GM19351 (cell line): ENCODE measurements at regions not wholly inside any gene's neighbourhood (a gene's known extent, or its start where the extent isn't known, plus 50 kb on each side); places are given as distances from the start of the nearest gene placed in this dataset.

Experiments
- ATAC-seq: cut with Tn5 transposase; IDR thresholded peaks from one replicate; pipeline ENCODE4 v1.9.1; 2021; ENCODE audit warnings: mild to moderate bottlenecking, moderate library complexity; ENCODE audit not compliant: unreplicated experiment

- no peak for ATAC-seq
These were observed 501.8 kb downstream of the ENC1 start for GRCh38 chr5:74138721-74139120.

- ATAC-seq, result no peak
These were observed 504.2 kb downstream of the ENC1 start for GRCh38 chr5:74136276-74136825.

GRCh38 chr5:74135033-74135432, 505.5 kb downstream of the ENC1 start:
- ATAC-seq, result no peak

GRCh38 chr5:74132485-74132884, 506.5 kb downstream of the ARHGEF28 start:
- no peak for ATAC-seq

GRCh38 chr5:74131250-74131649, 505.3 kb downstream of the ARHGEF28 start:
- ATAC-seq, result no peak

DNA sequence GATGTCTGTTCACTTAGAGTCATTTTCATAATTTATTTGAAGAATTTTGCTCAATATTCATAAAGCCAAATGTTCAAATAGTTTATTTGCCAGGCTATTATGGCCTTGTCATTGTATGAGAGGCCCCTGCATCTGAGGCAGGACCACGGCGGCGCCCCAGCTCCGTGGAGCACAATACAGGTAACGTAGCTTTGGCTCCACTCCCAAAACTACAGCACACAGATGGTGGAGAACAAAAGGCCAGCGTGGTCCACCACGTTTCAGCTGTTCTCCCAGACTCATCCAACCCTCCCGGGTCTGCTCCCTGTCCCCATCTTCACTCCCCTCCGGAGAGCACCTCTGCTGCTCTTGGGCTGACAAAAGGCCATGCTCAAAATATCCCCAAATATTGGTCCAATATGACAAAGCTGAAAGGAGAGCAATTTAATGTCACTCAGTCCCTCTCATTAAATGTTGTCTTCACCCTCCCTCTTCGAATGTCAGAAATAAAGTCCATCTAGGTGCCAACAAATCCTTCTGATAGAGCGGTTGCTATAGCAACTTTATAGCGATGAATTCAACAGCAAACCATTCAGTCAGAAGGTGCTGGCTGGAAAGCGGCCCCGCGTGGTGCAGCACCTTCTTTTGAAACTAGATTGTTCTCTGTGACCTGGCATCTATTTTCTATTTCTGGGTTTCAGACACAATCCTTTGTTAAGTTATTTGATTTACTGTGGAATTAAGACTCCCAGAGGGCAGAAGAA, 504.3 kb downstream of the ARHGEF28 start:
- no peak for ATAC-seq

- ATAC-seq, result no peak
These were observed 501.7 kb downstream of the ARHGEF28 start for GRCh38 chr5:74127381-74128320.

DNA sequence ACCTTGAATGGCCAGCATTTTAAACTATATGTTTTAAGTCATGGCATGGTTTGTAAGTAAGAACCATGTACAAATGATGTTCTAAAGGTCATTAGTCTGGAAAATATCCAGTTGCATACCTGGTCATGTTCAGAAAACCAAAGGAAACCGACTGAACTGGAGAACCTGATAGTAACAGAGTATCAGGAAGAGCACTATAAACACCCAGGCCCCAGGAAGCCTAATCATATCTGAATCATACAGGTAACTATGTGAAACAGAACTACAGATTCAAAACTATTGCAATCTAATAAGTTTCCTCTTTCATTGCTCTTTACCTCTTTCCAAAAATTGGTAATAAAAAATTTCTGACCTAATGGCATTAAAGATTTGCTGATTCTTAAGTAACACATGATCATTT, 500.3 kb downstream of the ARHGEF28 start:
- no peak for ATAC-seq

- ATAC-seq, result no peak
These were observed 498.8 kb downstream of the ARHGEF28 start for GRCh38 chr5:74124826-74125225.

DNA sequence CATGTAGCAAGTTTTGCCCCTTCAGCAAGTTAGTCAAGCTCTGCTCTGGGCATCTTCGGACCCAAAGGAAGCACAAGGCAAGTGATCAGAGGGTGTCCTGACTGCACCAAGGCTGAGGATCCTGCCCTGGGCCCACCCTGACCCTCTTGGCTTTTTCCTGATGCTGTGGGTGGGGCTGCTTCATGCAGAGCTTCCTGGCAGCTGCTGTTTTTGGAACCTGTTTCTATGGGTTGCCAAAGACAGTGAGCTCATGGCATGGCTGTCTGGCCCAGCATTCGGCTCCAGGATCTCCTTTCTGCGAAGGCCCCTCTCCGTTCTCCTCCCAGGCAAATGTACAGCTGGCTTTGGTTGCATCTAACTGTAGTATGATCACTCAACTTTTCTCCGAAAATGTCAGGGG, 497.9 kb downstream of the ARHGEF28 start:
- ATAC-seq, result no peak

GRCh38 chr5:74122979-74123590, 497.1 kb downstream of the ARHGEF28 start:
- ATAC-seq, result no peak

GRCh38 chr5:74122175-74122574, 496.2 kb downstream of the ARHGEF28 start:
- no peak for ATAC-seq

GRCh38 chr5:74120585-74120984, 494.6 kb downstream of the ARHGEF28 start:
- ATAC-seq, result no peak

GRCh38 chr5:74118071-74118470, 492.1 kb downstream of the ARHGEF28 start:
- no peak for ATAC-seq

DNA sequence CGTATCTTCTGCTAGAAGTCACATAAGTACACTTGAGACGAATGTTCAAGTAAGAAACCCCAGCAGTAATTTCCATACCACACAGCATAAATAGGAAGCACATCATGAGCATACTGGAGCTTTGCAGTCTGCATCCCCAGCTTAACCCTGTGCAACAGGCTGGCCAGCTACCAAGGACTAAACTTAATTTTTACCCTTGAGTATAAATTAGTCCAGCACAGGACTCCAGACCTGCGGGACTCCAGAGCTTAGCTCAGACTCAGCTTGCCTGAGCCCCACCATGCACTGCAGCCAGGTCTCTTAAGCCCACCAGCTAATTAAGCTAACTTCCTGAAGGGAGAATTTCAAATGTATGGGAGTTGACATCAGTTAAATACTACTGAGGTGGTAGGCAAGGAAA, 491.0 kb downstream of the ARHGEF28 start:
- no peak for ATAC-seq

- ATAC-seq, result no peak
These were observed 490.3 kb downstream of the ARHGEF28 start for GRCh38 chr5:74116266-74116665.

- ATAC-seq, result no peak
These were observed 487.9 kb downstream of the ARHGEF28 start for GRCh38 chr5:74113927-74114326.

DNA sequence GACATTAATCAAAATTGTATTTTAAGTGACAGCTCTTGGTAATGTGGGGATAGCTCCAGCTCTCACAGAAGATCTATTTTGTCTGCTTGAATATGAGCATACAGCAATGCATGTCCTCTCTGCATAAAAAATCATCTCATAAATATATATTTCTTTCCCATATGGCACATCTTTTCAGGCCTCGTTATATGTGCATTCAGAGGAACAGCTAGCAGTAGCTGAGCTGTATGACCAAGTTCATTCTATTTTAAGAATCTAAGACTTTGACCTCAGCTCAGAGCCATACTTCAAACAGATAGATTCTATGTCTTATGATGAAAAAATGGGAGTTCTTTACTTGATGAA, 487.2 kb downstream of the ARHGEF28 start:
- ATAC-seq, result no peak

DNA sequence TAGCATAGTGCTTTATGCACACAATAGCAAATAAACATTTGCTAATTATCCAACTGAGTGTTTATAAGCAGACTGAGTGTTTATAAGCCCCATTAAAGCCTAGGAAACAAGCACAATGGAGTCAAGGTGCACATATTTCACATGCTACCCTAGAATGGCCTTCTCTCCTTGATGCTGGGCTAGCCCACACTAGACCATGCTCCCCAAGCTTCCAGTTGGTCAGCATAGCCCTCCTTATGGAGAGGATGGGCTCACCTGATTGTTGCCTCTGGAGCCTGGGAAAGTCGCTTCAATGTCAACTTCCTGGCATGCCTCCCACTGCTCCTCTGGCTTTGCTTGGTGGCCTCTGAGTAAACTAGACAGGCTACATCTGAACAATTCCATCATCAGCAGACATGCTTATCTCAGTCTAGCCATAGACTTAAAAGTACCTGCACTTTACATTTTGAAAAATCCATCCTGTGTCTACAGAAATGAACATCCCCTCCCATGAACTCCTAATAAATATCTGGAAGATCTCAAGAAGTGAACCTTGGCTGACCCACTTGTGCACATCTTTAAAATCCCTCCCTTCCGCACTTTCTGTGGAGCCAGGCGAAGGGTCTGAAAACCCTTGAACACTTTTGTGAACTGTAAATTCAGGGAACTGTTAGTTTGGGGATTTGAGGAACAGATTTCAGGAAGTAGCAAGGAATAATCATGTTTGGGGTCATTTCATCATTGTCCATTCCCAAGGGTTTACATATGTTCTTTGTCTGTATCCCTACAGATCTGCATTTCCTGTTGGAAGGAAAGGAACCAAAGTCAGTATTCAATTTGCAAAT, 486.6 kb downstream of the ARHGEF28 start:
- ATAC-seq, result no peak

GRCh38 chr5:74111764-74112163, 485.8 kb downstream of the ARHGEF28 start:
- ATAC-seq, result no peak

DNA sequence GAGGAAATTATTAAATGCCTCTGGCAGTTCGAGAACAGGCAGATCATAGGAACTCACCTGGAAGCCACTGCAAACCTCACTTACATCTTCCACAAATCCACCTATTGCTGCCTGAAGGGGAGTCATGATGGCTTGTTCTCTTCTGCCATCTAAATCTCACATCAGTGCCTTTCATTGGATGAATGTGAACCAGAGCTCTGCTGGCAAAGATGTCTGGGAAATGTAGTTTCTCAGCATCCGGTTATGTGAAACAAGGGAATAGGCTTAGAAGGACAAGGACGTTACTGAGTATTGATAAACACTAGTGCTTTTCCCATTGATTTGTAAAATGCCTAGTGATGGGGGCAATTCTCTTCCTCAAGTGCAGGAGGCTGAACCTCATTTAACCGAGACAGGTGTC, 483.3 kb downstream of the ARHGEF28 start:
- ATAC-seq, result no peak
